ENCODE measurements at regions not wholly inside any gene's neighbourhood (a gene's known extent, or its start where the extent isn't known, plus 50 kb on each side); places are given as distances from the start of the nearest gene placed in this dataset.

- H3K9me3 ChIP-seq, result no peaks in the 10 kb centered on the region
- no peak overlapping the region for H3K27ac ChIP-seq
- no peak for TF ChIP-seq CTCF (IDR thresholded peaks at IDR 0.05)
- no peaks in the 10 kb centered on the region for H3K4me1 ChIP-seq (ENCODE audit: control insufficient read depth in 1 of 2, low read depth in 2 of 2)
- no peak overlapping the region for H3K4me3 ChIP-seq
- no peaks in the 10 kb centered on the region for H3K36me3 ChIP-seq
- no peaks in the 10 kb centered on the region for H3K27me3 ChIP-seq (replicated peaks; ENCODE audit: insufficient read depth)
- DNase-seq (ENCODE audit: low spot score) (no peak), ATAC-seq (ENCODE audit: insufficient number of reproducible peaks, low FRiP score, low read depth) (no peak)
Observed at GRCh38 chrX:123049071-123049625, 134.9 kb upstream of the GRIA3 start.

GRCh38 chrX:123060986-123061385, 123.1 kb upstream of the GRIA3 start:
- TF ChIP-seq CTCF (IDR thresholded peaks at IDR 0.05), result no peak
- H3K36me3 ChIP-seq, result no peaks in the 10 kb centered on the region
- no peaks in the 10 kb centered on the region for H3K27me3 ChIP-seq (replicated peaks; ENCODE audit: insufficient read depth)
- H3K27ac ChIP-seq, result no peak overlapping the region
- no peaks in the 10 kb centered on the region for H3K9me3 ChIP-seq
- no peak for ATAC-seq (ENCODE audit: insufficient number of reproducible peaks, low FRiP score, low read depth)
- no peaks in the 10 kb centered on the region for H3K4me1 ChIP-seq (ENCODE audit: control insufficient read depth in 1 of 2, low read depth in 2 of 2)
- H3K4me3 ChIP-seq, result no peak overlapping the region
- no peak for DNase-seq (ENCODE audit: low spot score)

GRCh38 chrX:123064053-123064452, 120.0 kb upstream of the GRIA3 start:
- H3K27me3 ChIP-seq (replicated peaks; ENCODE audit: insufficient read depth), result no peaks in the 10 kb centered on the region
- DNase-seq (ENCODE audit: low spot score), result no peak
- no peak for TF ChIP-seq CTCF (IDR thresholded peaks at IDR 0.05)
- no peak overlapping the region for H3K4me3 ChIP-seq
- H3K27ac ChIP-seq, result no peak overlapping the region
- no peaks in the 10 kb centered on the region for H3K4me1 ChIP-seq (ENCODE audit: control insufficient read depth in 1 of 2, low read depth in 2 of 2)
- no peaks in the 10 kb centered on the region for H3K36me3 ChIP-seq
- no peak for ATAC-seq (ENCODE audit: insufficient number of reproducible peaks, low FRiP score, low read depth)
- H3K9me3 ChIP-seq, result no peaks in the 10 kb centered on the region

- Histone ChIP-seq H3K27me3 (replicated peaks; ENCODE audit: insufficient read depth) (no peaks in the 10 kb centered on the region), H3K4me1 (ENCODE audit: control insufficient read depth in 1 of 2, low read depth in 2 of 2) (no peaks in the 10 kb centered on the region), H3K4me3 (no peak overlapping the region), H3K27ac (no peak overlapping the region), H3K36me3 (no peaks in the 10 kb centered on the region), H3K9me3 (no peaks in the 10 kb centered on the region)
- DNase-seq (ENCODE audit: low spot score) (no peak), ATAC-seq (ENCODE audit: insufficient number of reproducible peaks, low FRiP score, low read depth) (no peak)
- TF ChIP-seq CTCF (IDR thresholded peaks at IDR 0.05), result no peak
Observed at GRCh38 chrX:123072686-123073385, 111.2 kb upstream of the GRIA3 start.

- H3K4me3 ChIP-seq, result no peak overlapping the region
- DNase-seq (ENCODE audit: low spot score) (no peak), ATAC-seq (ENCODE audit: insufficient number of reproducible peaks, low FRiP score, low read depth) (no peak)
- no peak for TF ChIP-seq CTCF (IDR thresholded peaks at IDR 0.05)
- no peak overlapping the region for H3K27ac ChIP-seq
- no peaks in the 10 kb centered on the region for H3K27me3 ChIP-seq (replicated peaks; ENCODE audit: insufficient read depth)
- no peaks in the 10 kb centered on the region for H3K4me1 ChIP-seq (ENCODE audit: control insufficient read depth in 1 of 2, low read depth in 2 of 2)
- no peaks in the 10 kb centered on the region for H3K9me3 ChIP-seq
- no peaks in the 10 kb centered on the region for H3K36me3 ChIP-seq
Observed at GRCh38 chrX:123075947-123076561, 108.0 kb upstream of the GRIA3 start.
